ENCODE measurements at regions not wholly inside any gene's neighbourhood (a gene's known extent, or its start where the extent isn't known, plus 50 kb on each side); places are given as distances from the start of the nearest gene placed in this dataset.

- Histone ChIP-seq H4K8ac (ENCODE audit: low read depth, low read length) (no peak overlapping the region), H3K79me1 (ENCODE audit: low read depth, low read length) (no peaks in the 10 kb centered on the region), H2AFZ (ENCODE audit: low read length) (no peak overlapping the region), H2BK120ac (ENCODE audit: low read depth, low read length) (no peak overlapping the region), H3K4me2 (ENCODE audit: insufficient read depth, low read length, poor library complexity, severe bottlenecking) (no peak overlapping the region), H3K4me1 (ENCODE audit: control insufficient read depth in 2 of 2, insufficient read depth in 1 of 2, low read depth in 1 of 2, low read length in 2 of 2) (peaks cover 6 to 15% of the 10 kb centered on the region in 2 donors), H3K18ac (ENCODE audit: low read length) (no peak overlapping the region), H2AK5ac (ENCODE audit: low read depth, low read length) (no peak overlapping the region), H3K9me3 (replicated peaks in 1 of 2; ENCODE audit: control insufficient read depth in 2 of 2, insufficient read depth in 1 of 2, low read depth in 1 of 2, low read length in 2 of 2) (no peaks in the 10 kb centered on the region), H2BK5ac (ENCODE audit: low read length) (no peak overlapping the region), H4K91ac (ENCODE audit: low read depth, low read length, poor library complexity) (no peak overlapping the region), H3K27me3 (ENCODE audit: control insufficient read depth in 3 of 3, insufficient read depth in 3 of 3, low read depth in 1 of 3, low read length in 3 of 3) (no peaks in the 10 kb centered on the region), H3K4me3 (ENCODE audit: low read length in 2 of 2) (no peak overlapping the region), H3K9ac (ENCODE audit: low read depth, low read length, poor library complexity) (no peak overlapping the region), H3K23ac (ENCODE audit: low read depth, low read length, poor library complexity) (no peak overlapping the region), H2BK15ac (ENCODE audit: low read length) (no peak overlapping the region), H3K27ac (replicated peaks; ENCODE audit: low read length) (no peak overlapping the region), H2BK12ac (ENCODE audit: low read length) (no peak overlapping the region), H3K4ac (ENCODE audit: low read length) (no peak overlapping the region), H3K14ac (ENCODE audit: low read length) (no peak overlapping the region), H3K36me3 (replicated peaks in 1 of 2; ENCODE audit: control insufficient read depth in 2 of 2, insufficient read depth in 2 of 2, low read length in 2 of 2) (no peaks in the 10 kb centered on the region)
- WGBS, 2 donors (ENCODE audit: extremely low coverage in 2 of 2, insufficient read length in 2 of 2, insufficient replicate concordance in 1 of 2): no CpG with 5 or more reads among the region's 1 CpG
- no peak for DNase-seq (ENCODE audit: low spot score)
These were observed 126.3 kb upstream of the TACR1 start for GRCh38 chr2:75325594-75325993.

DNA sequence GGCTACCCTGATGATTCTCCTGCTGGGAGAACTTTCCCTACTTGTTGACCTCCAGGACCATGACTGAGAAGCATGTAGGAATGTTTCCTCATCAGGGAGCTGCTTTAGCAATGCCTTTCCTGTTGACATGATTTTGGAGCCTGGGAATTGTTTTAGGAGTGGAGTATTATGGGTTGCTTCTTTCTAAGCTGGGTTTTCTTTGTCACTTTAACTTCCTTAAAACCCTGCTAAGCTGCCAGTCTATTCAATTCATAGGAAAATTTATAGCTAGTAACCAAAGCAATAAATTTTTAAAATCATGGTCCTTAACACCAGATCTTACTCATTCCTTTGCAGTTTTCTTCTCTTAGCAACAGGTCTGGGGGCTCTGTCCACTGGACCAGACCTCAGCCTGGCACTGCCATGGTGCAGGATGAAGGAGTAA lies 125.6 kb upstream of the TACR1 start:
- Histone ChIP-seq H3K4me3 (ENCODE audit: low read length in 2 of 2) (no peak overlapping the region), H3K23ac (ENCODE audit: low read depth, low read length, poor library complexity) (no peak overlapping the region)

DNA sequence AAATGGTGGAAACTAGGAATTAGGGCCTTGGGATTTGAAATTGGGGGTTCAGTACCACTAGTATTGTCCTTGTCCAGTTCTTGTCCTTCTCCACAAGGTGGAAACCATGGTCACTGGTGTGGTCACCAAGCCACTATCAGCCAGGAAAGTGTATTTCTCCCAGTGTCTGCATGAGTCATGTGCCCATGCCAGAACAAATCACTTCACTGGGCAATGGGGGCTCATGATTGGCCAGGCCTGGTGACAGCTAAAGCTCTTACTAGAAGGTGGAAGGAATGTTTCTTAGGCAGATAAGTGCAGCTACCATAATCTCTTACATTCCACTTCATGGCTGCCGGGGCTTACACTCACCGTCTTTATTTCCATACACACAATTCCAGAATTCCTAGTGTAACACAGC lies 124.8 kb upstream of the TACR1 start:
- WGBS, 2 donors (ENCODE audit: extremely low coverage in 2 of 2, insufficient read length in 2 of 2, insufficient replicate concordance in 1 of 2): no CpG with 5 or more reads among the region's 2 CpGs

More for the DNA sequence above, 125.6 kb upstream of the TACR1 start:
- H4K8ac ChIP-seq (ENCODE audit: low read depth, low read length): no peak overlapping the region
- H3K4ac ChIP-seq (ENCODE audit: low read length): no peak overlapping the region
- no peaks in the 10 kb centered on the region for H3K79me1 ChIP-seq (ENCODE audit: low read depth, low read length)
- no peak overlapping the region for H3K27ac ChIP-seq (replicated peaks; ENCODE audit: low read length)
- H2BK5ac ChIP-seq (ENCODE audit: low read length): no peak overlapping the region
- no peak overlapping the region for H2BK120ac ChIP-seq (ENCODE audit: low read depth, low read length)
- no peak overlapping the region for H3K4me2 ChIP-seq (ENCODE audit: insufficient read depth, low read length, poor library complexity, severe bottlenecking)
- H3K18ac ChIP-seq (ENCODE audit: low read length): no peak overlapping the region
- no peak overlapping the region for H2BK15ac ChIP-seq (ENCODE audit: low read length)
- H3K27me3 ChIP-seq (ENCODE audit: control insufficient read depth in 3 of 3, insufficient read depth in 3 of 3, low read depth in 1 of 3, low read length in 3 of 3): no peaks in the 10 kb centered on the region
- no peaks in the 10 kb centered on the region for H3K36me3 ChIP-seq (replicated peaks in 1 of 2; ENCODE audit: control insufficient read depth in 2 of 2, insufficient read depth in 2 of 2, low read length in 2 of 2)
- DNase-seq (ENCODE audit: low spot score): no peak
- no peaks in the 10 kb centered on the region for H3K9me3 ChIP-seq (replicated peaks in 1 of 2; ENCODE audit: control insufficient read depth in 2 of 2, insufficient read depth in 1 of 2, low read depth in 1 of 2, low read length in 2 of 2)
- H3K9ac ChIP-seq (ENCODE audit: low read depth, low read length, poor library complexity): no peak overlapping the region
- no peak overlapping the region for H2BK12ac ChIP-seq (ENCODE audit: low read length)
- no peak overlapping the region for H4K91ac ChIP-seq (ENCODE audit: low read depth, low read length, poor library complexity)
- peaks cover 6 to 15% of the 10 kb centered on the region in 2 donors for H3K4me1 ChIP-seq (ENCODE audit: control insufficient read depth in 2 of 2, insufficient read depth in 1 of 2, low read depth in 1 of 2, low read length in 2 of 2)
- no peak overlapping the region for H3K14ac ChIP-seq (ENCODE audit: low read length)
- no peak overlapping the region for H2AFZ ChIP-seq (ENCODE audit: low read length)
- H2AK5ac ChIP-seq (ENCODE audit: low read depth, low read length): no peak overlapping the region

DNA sequence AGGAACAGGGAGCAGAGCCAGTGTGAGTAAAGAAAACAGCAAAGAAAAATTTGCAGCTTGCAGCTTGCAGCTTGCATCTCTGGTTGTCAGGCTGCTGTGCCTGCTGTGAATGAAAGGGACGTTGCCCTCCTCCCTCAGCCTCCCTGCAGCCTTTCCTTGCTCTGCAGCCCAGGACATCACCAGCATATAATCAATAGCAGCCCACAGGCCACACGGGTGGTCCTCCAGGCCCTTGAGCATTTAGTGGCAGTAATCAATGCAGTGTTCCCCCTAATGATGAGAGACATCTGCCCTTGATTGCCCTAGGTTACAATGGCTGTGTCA lies 122.2 kb upstream of the TACR1 start:
- no peak overlapping the region for H3K4me2 ChIP-seq (ENCODE audit: insufficient read depth, low read length, poor library complexity, severe bottlenecking)
- H3K4me1 ChIP-seq (ENCODE audit: control insufficient read depth in 2 of 2, insufficient read depth in 1 of 2, low read depth in 1 of 2, low read length in 2 of 2): peaks cover 6 to 13% of the 10 kb centered on the region in 2 donors
- no CpG with 5 or more reads among the region's 2 CpGs for WGBS, 2 donors (ENCODE audit: extremely low coverage in 2 of 2, insufficient read length in 2 of 2, insufficient replicate concordance in 1 of 2)
- no peak overlapping the region for H2AK5ac ChIP-seq (ENCODE audit: low read depth, low read length)
- no peak overlapping the region for H3K9ac ChIP-seq (ENCODE audit: low read depth, low read length, poor library complexity)
- DNase-seq (ENCODE audit: low spot score): no peak
- no peaks in the 10 kb centered on the region for H3K79me1 ChIP-seq (ENCODE audit: low read depth, low read length)
- no peak overlapping the region for H3K4ac ChIP-seq (ENCODE audit: low read length)
- no peaks in the 10 kb centered on the region for H3K27me3 ChIP-seq (ENCODE audit: control insufficient read depth in 3 of 3, insufficient read depth in 3 of 3, low read depth in 1 of 3, low read length in 3 of 3)
- no peak overlapping the region for H2BK15ac ChIP-seq (ENCODE audit: low read length)
- H2BK5ac ChIP-seq (ENCODE audit: low read length): no peak overlapping the region
- H3K27ac ChIP-seq (replicated peaks; ENCODE audit: low read length): no peak overlapping the region
- H3K4me3 ChIP-seq (ENCODE audit: low read length in 2 of 2): no peak overlapping the region
- H4K8ac ChIP-seq (ENCODE audit: low read depth, low read length): no peak overlapping the region
- no peak overlapping the region for H3K18ac ChIP-seq (ENCODE audit: low read length)
- H3K14ac ChIP-seq (ENCODE audit: low read length): no peak overlapping the region
- no peaks in the 10 kb centered on the region for H3K9me3 ChIP-seq (replicated peaks in 1 of 2; ENCODE audit: control insufficient read depth in 2 of 2, insufficient read depth in 1 of 2, low read depth in 1 of 2, low read length in 2 of 2)
- no peak overlapping the region for H4K91ac ChIP-seq (ENCODE audit: low read depth, low read length, poor library complexity)
- H2BK120ac ChIP-seq (ENCODE audit: low read depth, low read length): no peak overlapping the region
- H2AFZ ChIP-seq (ENCODE audit: low read length): peak overlapping the region; percentile 5
- H3K36me3 ChIP-seq (replicated peaks in 1 of 2; ENCODE audit: control insufficient read depth in 2 of 2, insufficient read depth in 2 of 2, low read length in 2 of 2): no peaks in the 10 kb centered on the region
- H2BK12ac ChIP-seq (ENCODE audit: low read length): no peak overlapping the region
- no peak overlapping the region for H3K23ac ChIP-seq (ENCODE audit: low read depth, low read length, poor library complexity)

More for the DNA sequence above, 124.8 kb upstream of the TACR1 start:
- Histone ChIP-seq H3K4ac (ENCODE audit: low read length) (no peak overlapping the region), H2BK120ac (ENCODE audit: low read depth, low read length) (no peak overlapping the region), H3K9me3 (replicated peaks in 1 of 2; ENCODE audit: control insufficient read depth in 2 of 2, insufficient read depth in 1 of 2, low read depth in 1 of 2, low read length in 2 of 2) (no peaks in the 10 kb centered on the region), H4K8ac (ENCODE audit: low read depth, low read length) (no peak overlapping the region), H3K4me3 (ENCODE audit: low read length in 2 of 2) (no peak overlapping the region), H2BK12ac (ENCODE audit: low read length) (no peak overlapping the region), H3K18ac (ENCODE audit: low read length) (no peak overlapping the region), H3K27ac (replicated peaks; ENCODE audit: low read length) (no peak overlapping the region), H2AK5ac (ENCODE audit: low read depth, low read length) (no peak overlapping the region), H3K79me1 (ENCODE audit: low read depth, low read length) (no peaks in the 10 kb centered on the region), H3K36me3 (replicated peaks in 1 of 2; ENCODE audit: control insufficient read depth in 2 of 2, insufficient read depth in 2 of 2, low read length in 2 of 2) (no peaks in the 10 kb centered on the region), H2AFZ (ENCODE audit: low read length) (no peak overlapping the region), H3K9ac (ENCODE audit: low read depth, low read length, poor library complexity) (no peak overlapping the region), H4K91ac (ENCODE audit: low read depth, low read length, poor library complexity) (no peak overlapping the region), H3K4me1 (ENCODE audit: control insufficient read depth in 2 of 2, insufficient read depth in 1 of 2, low read depth in 1 of 2, low read length in 2 of 2) (peaks cover 6 to 15% of the 10 kb centered on the region in 2 donors), H2BK5ac (ENCODE audit: low read length) (no peak overlapping the region), H2BK15ac (ENCODE audit: low read length) (no peak overlapping the region), H3K4me2 (ENCODE audit: insufficient read depth, low read length, poor library complexity, severe bottlenecking) (no peak overlapping the region), H3K14ac (ENCODE audit: low read length) (no peak overlapping the region), H3K23ac (ENCODE audit: low read depth, low read length, poor library complexity) (no peak overlapping the region), H3K27me3 (ENCODE audit: control insufficient read depth in 3 of 3, insufficient read depth in 3 of 3, low read depth in 1 of 3, low read length in 3 of 3) (no peaks in the 10 kb centered on the region)
- DNase-seq (ENCODE audit: low spot score): no peak
